ENCODE measurements at regions not wholly inside any gene's neighbourhood (a gene's known extent, or its start where the extent isn't known, plus 50 kb on each side); places are given as distances from the start of the nearest gene placed in this dataset.

DNA sequence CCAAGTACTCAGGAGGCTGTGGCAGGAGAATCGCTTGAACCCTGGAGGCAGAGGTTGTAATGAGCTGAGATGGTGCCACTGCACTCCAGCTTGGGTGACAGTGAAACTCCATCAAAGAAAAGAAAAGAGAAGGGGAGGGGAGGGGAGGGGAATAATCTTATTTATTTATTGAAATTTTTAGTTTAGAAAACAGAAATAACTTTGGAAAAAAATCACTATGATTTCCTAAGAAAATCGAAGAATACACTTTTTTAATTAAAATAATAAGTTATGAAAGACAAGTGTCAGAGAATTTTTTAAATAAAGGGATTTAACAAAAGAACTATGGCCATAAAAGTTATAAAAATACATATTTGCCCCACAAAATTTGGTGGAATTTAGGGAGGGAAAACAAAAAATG is 836.9 kb upstream of the HS3ST1 start (continued):
- TF ChIP-seq ZNF624 (tag by site-specific recombination; IDR thresholded peaks at IDR 0.05) = no peak
- TF ChIP-seq, protein P1, sequence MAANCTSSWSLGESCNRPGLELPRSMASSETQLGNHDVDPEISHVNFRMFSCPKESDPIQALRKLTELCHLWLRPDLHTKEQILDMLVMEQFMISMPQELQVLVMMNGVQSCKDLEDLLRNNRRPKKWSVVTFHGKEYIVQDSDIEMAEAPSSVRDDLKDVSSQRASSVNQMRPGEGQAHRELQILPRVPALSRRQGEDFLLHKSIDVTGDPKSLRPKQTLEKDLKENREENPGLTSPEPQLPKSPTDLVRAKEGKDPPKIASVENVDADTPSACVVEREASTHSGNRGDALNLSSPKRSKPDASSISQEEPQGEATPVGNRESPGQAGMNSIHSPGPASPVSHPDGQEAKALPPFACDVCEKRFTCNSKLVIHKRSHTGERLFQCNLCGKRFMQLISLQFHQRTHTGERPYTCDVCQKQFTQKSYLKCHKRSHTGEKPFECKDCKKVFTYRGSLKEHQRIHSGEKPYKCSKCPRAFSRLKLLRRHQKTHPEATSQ (tag by site-specific recombination; IDR thresholded peaks at IDR 0.05) = no peak
- no peak for TF ChIP-seq ZNF274 (IDR thresholded peaks at IDR 0.05; ENCODE audit: low read length)
- no peak for TF ChIP-seq ZNF274 (tag by site-specific recombination; IDR thresholded peaks at IDR 0.05; ENCODE audit: borderline replicate concordance)
- TF ChIP-seq YY2 (tag by site-specific recombination; IDR thresholded peaks at IDR 0.05) = no peak

DNA sequence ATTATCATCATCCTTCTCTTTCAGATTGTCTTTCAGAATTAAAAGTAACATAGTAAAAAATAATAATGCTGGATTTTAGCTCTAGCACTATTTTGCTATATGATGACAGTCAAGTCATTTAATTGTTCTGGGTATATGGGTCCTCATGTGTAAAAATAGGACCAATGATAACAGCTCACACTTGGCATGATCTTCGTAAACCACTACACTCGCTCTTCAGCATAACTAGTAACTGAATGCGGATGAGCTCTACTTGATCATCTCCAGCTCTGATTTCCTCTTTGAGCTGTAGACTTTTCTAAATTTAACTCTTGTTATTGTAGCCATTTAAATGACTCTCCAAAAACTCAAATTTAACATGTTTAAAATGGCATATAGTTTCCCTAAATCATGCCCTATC is 831.8 kb upstream of the HS3ST1 start:
- ChIA-PET POLR2A (no interaction called here), CTCF (no interaction called here)
- TF ChIP-seq ZNF175 (tag by site-specific recombination; IDR thresholded peaks at IDR 0.05) (no peak), ZNF837 (tag by site-specific recombination; IDR thresholded peaks at IDR 0.05) (no peak), ZNF133 (tag by site-specific recombination; IDR thresholded peaks at IDR 0.05) (no peak), ATF2 (tag by site-specific recombination; IDR thresholded peaks at IDR 0.05; ENCODE audit: low read depth) (no peak), ZSCAN23 (tag by site-specific recombination; IDR thresholded peaks at IDR 0.05) (no peak), ZNF132 (tag by site-specific recombination; IDR thresholded peaks at IDR 0.05; ENCODE audit: borderline replicate concordance) (no peak)
- Histone ChIP-seq H3K27ac (ENCODE audit: extremely low read depth, low read depth, low read length) (no peak overlapping the region), H3K4me3 (ENCODE audit: low read depth, low read length) (no peak overlapping the region), H3K9me3 (ENCODE audit: control insufficient read depth, insufficient read depth, low read depth, low read length) (no peaks in the 10 kb centered on the region), H3K4me1 (ENCODE audit: control insufficient read depth, insufficient read depth, low read length) (no peaks in the 10 kb centered on the region), H3K36me3 (ENCODE audit: control insufficient read depth in 2 of 2, insufficient read depth in 1 of 2, low read length in 2 of 2) (no peaks in the 10 kb centered on the region)

DNA sequence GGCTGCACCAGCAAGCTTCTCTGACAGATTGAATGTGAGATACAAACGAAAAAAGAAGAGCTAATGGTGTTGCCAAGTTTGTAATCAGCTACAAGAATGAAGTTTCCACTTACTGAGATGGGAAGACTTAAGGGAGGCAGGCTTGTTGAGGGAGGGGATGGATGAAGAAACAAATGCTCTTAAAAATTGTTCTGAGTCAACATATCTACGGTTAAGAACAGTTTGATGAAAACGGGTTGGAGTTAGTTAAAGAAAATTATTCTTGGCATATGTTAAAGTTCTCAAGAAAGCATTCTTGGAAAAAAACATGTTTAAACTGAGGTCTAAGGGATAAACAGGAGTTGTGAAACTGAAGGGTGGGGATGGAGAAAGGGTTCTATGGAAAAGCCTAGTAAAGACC is 816.3 kb upstream of the HS3ST1 start:
- no peak for TF ChIP-seq ZNF280D (tag by site-specific recombination; IDR thresholded peaks at IDR 0.05)
- Histone ChIP-seq H3K36me3 (ENCODE audit: control insufficient read depth in 2 of 2, insufficient read depth in 1 of 2, low read length in 2 of 2) (no peaks in the 10 kb centered on the region), H3K4me3 (ENCODE audit: low read depth, low read length) (no peak overlapping the region), H3K9me3 (ENCODE audit: control insufficient read depth, insufficient read depth, low read depth, low read length) (no peaks in the 10 kb centered on the region), H3K27ac (ENCODE audit: extremely low read depth, low read depth, low read length) (no peak overlapping the region), H3K4me1 (ENCODE audit: control insufficient read depth, insufficient read depth, low read length) (no peaks in the 10 kb centered on the region)
- ChIA-PET CTCF (no interaction called here), POLR2A (no interaction called here)

- Histone ChIP-seq H3K9me3 (ENCODE audit: control insufficient read depth, insufficient read depth, low read depth, low read length) (no peaks in the 10 kb centered on the region), H3K4me1 (ENCODE audit: control insufficient read depth, insufficient read depth, low read length) (no peaks in the 10 kb centered on the region), H3K36me3 (ENCODE audit: control insufficient read depth in 2 of 2, insufficient read depth in 1 of 2, low read length in 2 of 2) (no peaks in the 10 kb centered on the region), H3K27ac (ENCODE audit: extremely low read depth, low read depth, low read length) (no peak overlapping the region), H3K4me3 (ENCODE audit: low read depth, low read length) (no peak overlapping the region)
- ChIA-PET POLR2A (no interaction called here), CTCF (no interaction called here)
- no peak for TF ChIP-seq ZNF23 (tag by site-specific recombination; IDR thresholded peaks at IDR 0.05; ENCODE audit: borderline replicate concordance)
- TF ChIP-seq ZNF292 (tag by site-specific recombination; IDR thresholded peaks at IDR 0.05; ENCODE audit: borderline replicate concordance, low read depth) = no peak
- TF ChIP-seq, protein P2, sequence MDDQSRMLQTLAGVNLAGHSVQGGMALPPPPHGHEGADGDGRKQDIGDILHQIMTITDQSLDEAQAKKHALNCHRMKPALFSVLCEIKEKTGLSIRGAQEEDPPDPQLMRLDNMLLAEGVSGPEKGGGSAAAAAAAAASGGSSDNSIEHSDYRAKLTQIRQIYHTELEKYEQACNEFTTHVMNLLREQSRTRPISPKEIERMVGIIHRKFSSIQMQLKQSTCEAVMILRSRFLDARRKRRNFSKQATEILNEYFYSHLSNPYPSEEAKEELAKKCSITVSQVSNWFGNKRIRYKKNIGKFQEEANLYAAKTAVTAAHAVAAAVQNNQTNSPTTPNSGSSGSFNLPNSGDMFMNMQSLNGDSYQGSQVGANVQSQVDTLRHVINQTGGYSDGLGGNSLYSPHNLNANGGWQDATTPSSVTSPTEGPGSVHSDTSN (CRISPR knock-in tag; IDR thresholded peaks at IDR 0.05) = no peak
- no peak for TF ChIP-seq ZNF114 (tag by site-specific recombination; IDR thresholded peaks at IDR 0.05)
- no peak for TF ChIP-seq ZNF707 (tag by site-specific recombination; IDR thresholded peaks at IDR 0.05)
- TF ChIP-seq ZNF585B (tag by site-specific recombination; IDR thresholded peaks at IDR 0.05) = no peak
- no peak for TF ChIP-seq ZBTB44 (tag by site-specific recombination; IDR thresholded peaks at IDR 0.05)
- TF ChIP-seq ZNF2 (tag by site-specific recombination; IDR thresholded peaks at IDR 0.05) = no peak
- TF ChIP-seq ZFP3 (tag by site-specific recombination; IDR thresholded peaks at IDR 0.05; ENCODE audit: low read depth) = no peak
- no peak for TF ChIP-seq ZFHX2 (tag by site-specific recombination; conservative IDR thresholded peaks at IDR 0.05)
These were observed 813.7 kb upstream of the HS3ST1 start for GRCh38 chr4:12242354-12242753.
